Body of pancreas (tissue), 4 donors: ENCODE measurements at regions not wholly inside any gene's neighbourhood (a gene's known extent, or its start where the extent isn't known, plus 50 kb on each side); places are given as distances from the start of the nearest gene placed in this dataset.

Experiments used
- ATAC-seq: fragments of 150-250 bp; one replicate; pipeline ENCODE4 v1.9.1; 2016
- DNase-seq, 4 donors: peaks; one replicate each; pipeline ENCODE4 v3.0.0-alpha.2; 2019
- H3K27ac ChIP-seq, 4 donors: fragments of 200-600 bp; sonication (generic); 1 replicate in 3 of 4; 2 replicates in 1 of 4; pipeline versions ENCODE4 v1.5.1 to v1.6.1; 2016 to 2019; ENCODE audit warnings: mild to moderate bottlenecking in 1 of 4, mixed read lengths in 1 of 4, moderate library complexity in 1 of 4
- H3K27me3 ChIP-seq, 2 donors: fragments of 200-600 bp; sonication (generic); one replicate each; pipeline ENCODE4 v1.6.0; 2016; ENCODE audit warnings: mild to moderate bottlenecking in 1 of 2
- H3K36me3 ChIP-seq, 2 donors: fragments of 200-600 bp; sonication (generic); replicated peaks in 1 of 2; 2 replicates each; pipeline ENCODE4 v1.5.1; 2016; ENCODE audit warnings: low read depth in 2 of 2; ENCODE audit not compliant: insufficient read depth in 1 of 2
- H3K4me1 ChIP-seq: fragments of 200-600 bp; sonication (generic); one replicate; pipeline ENCODE4 v1.6.0; 2016
- H3K4me3 ChIP-seq, 2 donors: fragments of 200-600 bp; sonication (generic); 1 replicate in 1 of 2; 2 replicates in 1 of 2; pipeline ENCODE4 v1.5.1; 2016 to 2019
- H3K9me3 ChIP-seq, 3 donors: fragments of 200-600 bp; sonication (generic); 1 replicate in 2 of 3; 2 replicates in 1 of 3; pipeline ENCODE4 v1.5.1; 2016
- CTCF ChIP-seq, 7 experiments: fragments of 450-650 bp in 4 of 7; fragments of 200-600 bp in 3 of 7; sonication (generic) in 3 of 7; IDR thresholded peaks; one replicate each; pipeline ENCODE4 v1.5.1; 2016 to 2019; ENCODE audit warnings: antibody characterized with exemption in 7 of 7
- POLR2A ChIP-seq, 3 donors: fragments of 450-650 bp; IDR thresholded peaks; one replicate each; pipeline ENCODE4 v1.6.1; 2016; ENCODE audit warnings: antibody characterized with exemption in 3 of 3, mild to moderate bottlenecking in 2 of 3
- WGBS, 2 donors: methylation state at CpG; one replicate each; pipeline ENCODE4 v1.1.5; 2017; 5-methylcytosine and 5-hydroxymethylcytosine counted together
- intact Hi-C: fragments of 100-400 bp; cut with DNase I; formaldehyde crosslinking; loops from one replicate; pipeline ENCODE4 v1.15.1; 2023

DNA sequence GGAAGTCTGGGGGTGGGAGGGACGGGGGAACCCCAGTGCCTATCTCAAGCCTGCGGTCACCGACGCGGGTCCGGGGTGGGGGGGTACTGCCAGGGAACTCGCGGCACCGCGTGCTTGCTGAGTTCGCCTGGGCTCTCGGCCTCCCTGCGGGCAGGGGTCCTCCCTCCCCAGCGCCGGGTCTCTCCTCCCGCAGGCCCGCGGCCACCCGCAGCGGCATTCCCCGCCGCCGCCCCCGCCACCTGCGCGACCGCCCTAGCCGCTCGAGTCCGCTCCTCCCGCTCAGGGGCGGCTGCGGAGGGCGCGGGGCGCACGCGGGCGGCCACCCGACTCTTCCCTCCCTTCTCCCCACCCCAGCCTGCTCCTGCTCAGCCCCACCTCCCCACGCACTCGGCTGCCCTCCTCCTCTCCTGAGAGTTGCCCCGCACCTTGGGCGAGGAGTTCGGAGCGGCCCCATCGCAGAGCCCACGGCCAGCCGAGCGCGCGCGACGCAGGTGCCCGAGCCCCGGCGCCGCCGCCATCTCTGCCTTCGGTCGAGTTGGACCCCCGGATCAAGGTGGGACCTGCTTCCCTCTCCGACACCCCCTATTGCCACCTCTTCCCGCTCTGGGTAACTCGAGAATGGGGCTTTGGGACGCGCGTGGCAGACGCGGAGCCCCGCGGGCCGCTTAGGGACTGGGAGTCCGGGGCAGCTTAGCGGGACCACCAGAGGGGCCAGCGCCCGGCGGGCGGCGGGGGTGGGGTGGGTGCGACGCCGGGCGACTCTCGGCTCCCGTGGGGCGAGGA, 105.0 kb downstream of the LEPR start:
- H3K27me3 ChIP-seq: peaks cover 4 to 17% of the 10 kb centered on the region in 2 donors
- TF ChIP-seq CTCF (IDR thresholded peaks at IDR 0.05) (no peak), POLR2A (IDR thresholded peaks at IDR 0.05) (no peak)
- H3K4me3 ChIP-seq: peak overlapping the region in 1 of 2 donors; percentile 35
- no peaks in the 10 kb centered on the region for H3K9me3 ChIP-seq
- WGBS, 2 donors: 3 to 6% methylated on average over 21 to 64 of the region's 87 CpGs
- intact Hi-C loops: no loop called here
- DNase-seq (peak; percentile 5 to 14 (median 10)), ATAC-seq (peak; percentile 38)
- peak overlapping the region in 1 of 4 donors; percentile 8 for H3K27ac ChIP-seq
- H3K36me3 ChIP-seq: no peaks in the 10 kb centered on the region
- peaks cover 18% of the 10 kb centered on the region for H3K4me1 ChIP-seq

- H3K27me3 ChIP-seq: peaks cover 4 to 17% of the 10 kb centered on the region in 2 donors
- DNase-seq (no peak), ATAC-seq (no peak)
- H3K4me1 ChIP-seq: peaks cover 18% of the 10 kb centered on the region
- H3K36me3 ChIP-seq: no peaks in the 10 kb centered on the region
- WGBS, 2 donors: 14 to 15% methylated on average over 9 to 10 of the region's 10 CpGs
- intact Hi-C loops: no loop called here
- no peak overlapping the region for H3K27ac ChIP-seq
- H3K9me3 ChIP-seq: no peaks in the 10 kb centered on the region
- no peak for TF ChIP-seq POLR2A (IDR thresholded peaks at IDR 0.05)
- no peak for TF ChIP-seq CTCF (IDR thresholded peaks at IDR 0.05)
- peak overlapping the region in 1 of 2 donors; percentile 35 for H3K4me3 ChIP-seq
Observed at GRCh38 chr1:65526049-65526556, 105.6 kb downstream of the LEPR start.

DNA sequence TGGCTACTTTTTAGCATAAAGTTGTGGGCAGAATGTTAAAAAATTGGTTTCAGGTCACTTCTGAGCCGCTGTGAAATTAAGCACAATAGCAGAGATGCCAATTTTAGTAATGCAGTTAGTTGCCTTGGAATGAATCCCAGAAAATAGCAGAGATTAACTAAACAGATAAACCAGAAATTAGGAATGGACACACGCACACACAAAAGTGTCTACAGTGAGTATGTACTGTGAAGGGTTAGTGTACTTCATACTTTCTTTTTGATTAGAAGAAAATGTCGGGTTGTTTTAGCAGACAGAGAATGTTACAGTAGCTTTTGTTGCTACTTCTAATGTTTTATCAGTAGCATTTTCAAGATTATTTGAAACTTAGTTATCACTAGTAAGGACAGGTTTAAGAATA, 106.7 kb downstream of the LEPR start:
- no peak overlapping the region for H3K4me3 ChIP-seq
- WGBS, 2 donors: 11 to 17% methylated on average over 3 of the region's 3 CpGs
- no peaks in the 10 kb centered on the region for H3K36me3 ChIP-seq
- no peak for ATAC-seq
- peaks cover 18% of the 10 kb centered on the region for H3K4me1 ChIP-seq
- H3K9me3 ChIP-seq: peaks cover 0 to 4% (median 0%) of the 10 kb centered on the region in 3 donors
- intact Hi-C loops: no loop called here
- peaks cover 4 to 17% of the 10 kb centered on the region in 2 donors for H3K27me3 ChIP-seq
- no peak for TF ChIP-seq CTCF (IDR thresholded peaks at IDR 0.05)
- no peak for TF ChIP-seq POLR2A (IDR thresholded peaks at IDR 0.05)
- H3K27ac ChIP-seq: no peak overlapping the region
- no peak for DNase-seq

- TF ChIP-seq CTCF (IDR thresholded peaks at IDR 0.05): peak in 1 of 7 experiments; percentile 4
- no peak for TF ChIP-seq POLR2A (IDR thresholded peaks at IDR 0.05)
- Histone ChIP-seq H3K4me1 (peaks cover 18% of the 10 kb centered on the region), H3K9me3 (peaks cover 0 to 4% (median 0%) of the 10 kb centered on the region in 3 donors), H3K36me3 (no peaks in the 10 kb centered on the region), H3K27ac (no peak overlapping the region), H3K27me3 (peaks cover 4 to 17% of the 10 kb centered on the region in 2 donors), H3K4me3 (no peak overlapping the region)
- no peak for DNase-seq
- no peak for ATAC-seq
- WGBS, 2 donors: 52 to 61% methylated on average over 5 of the region's 5 CpGs
- intact Hi-C loops: no loop called here
Observed at GRCh38 chr1:65527707-65528503, 107.4 kb downstream of the LEPR start.
